HG02798 (cell line): ENCODE measurements at regions not wholly inside any gene's neighbourhood (a gene's known extent, or its start where the extent isn't known, plus 50 kb on each side); places are given as distances from the start of the nearest gene placed in this dataset.

Experiments
- ATAC-seq: cut with Tn5 transposase; IDR thresholded peaks from one replicate; pipeline ENCODE4 v1.9.1; 2021; ENCODE audit warnings: mild to moderate bottlenecking; ENCODE audit not compliant: unreplicated experiment, poor library complexity

DNA sequence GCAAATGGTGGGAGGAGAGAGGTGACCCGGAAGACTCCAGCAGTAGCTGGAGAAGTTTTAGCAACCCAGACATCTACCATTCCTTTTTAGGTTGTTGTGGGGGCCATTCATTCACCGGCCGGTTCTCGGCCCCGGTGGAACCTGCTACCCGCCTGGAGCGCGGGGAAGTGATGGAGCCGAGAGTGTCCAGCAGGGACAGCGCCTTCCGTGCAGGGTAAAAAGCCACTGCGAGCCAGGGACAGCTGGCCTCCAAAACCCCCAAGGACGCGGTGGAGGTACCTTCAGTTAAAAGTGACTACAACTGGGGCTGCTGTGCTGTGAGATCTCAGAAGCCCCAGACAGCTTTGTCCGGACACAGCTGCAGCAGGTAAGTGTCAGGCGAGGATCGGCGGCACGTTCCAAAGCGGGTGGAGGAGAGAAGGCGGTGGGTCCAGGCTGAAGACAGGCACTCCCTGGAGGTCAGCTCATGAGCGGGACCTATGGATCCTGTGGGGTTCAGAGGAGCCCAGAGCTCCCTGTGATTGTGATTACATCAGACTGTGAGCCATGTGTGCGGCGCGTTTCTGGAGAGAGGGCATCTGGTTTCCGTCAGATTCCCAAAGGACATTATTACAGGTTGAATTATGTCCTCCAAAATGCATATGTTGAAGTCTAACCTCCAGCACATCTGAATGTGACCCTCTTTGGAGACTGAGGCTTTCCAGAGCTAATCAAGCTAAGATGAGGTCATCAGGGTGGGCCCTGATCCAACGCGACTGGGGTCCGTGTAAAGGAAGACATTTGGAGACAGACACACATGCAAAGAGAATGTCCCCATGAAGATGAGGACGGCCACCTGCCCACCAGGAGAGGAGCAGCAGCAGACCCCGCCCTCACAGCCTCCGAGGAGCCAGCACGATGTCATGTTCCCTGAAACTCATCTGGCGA, 276.3 kb downstream of the EIPR1 start:
- no peak for ATAC-seq

DNA sequence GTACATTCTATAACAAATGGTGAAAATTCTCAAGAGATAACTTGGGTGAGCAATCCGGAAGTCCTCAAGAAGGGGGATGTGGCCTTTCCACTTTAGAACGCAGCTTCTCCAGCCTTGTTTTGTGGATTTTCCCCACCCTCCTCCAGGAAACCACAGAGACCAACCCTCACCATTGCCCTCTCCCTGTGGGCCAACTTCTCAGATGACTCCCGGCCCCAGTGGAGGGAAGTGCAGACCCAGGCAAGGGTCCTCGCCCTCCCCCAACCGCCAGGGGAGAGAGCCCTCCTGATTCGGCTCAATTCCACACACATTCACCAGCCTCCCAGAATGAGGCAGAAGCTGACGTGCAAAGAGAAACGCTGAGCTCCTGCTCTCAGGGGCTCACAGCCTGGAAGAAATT, 277.2 kb downstream of the EIPR1 start:
- ATAC-seq: no peak

DNA sequence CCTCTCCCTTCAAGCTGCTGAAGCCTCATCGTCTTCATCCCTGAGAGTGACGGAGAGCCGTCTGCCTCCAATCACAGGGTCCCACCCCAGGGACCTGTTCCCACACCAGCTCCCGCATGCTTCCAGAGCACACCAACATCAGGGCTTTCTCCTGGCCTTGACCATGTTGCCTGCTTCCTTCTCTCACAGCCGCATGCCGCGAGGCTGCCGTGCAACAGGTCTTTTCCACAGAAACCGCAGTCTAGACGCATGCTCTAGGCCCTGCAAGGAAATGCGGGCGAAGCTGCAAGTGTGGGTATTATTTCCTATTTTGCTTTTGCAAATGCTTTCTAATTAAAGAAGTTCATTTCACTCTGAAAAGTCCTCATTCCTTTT, 277.8 kb downstream of the EIPR1 start:
- ATAC-seq: no peak

- no peak for ATAC-seq
Measured at GRCh38 chr2:3099145-3099859, 278.3 kb downstream of the EIPR1 start.

DNA sequence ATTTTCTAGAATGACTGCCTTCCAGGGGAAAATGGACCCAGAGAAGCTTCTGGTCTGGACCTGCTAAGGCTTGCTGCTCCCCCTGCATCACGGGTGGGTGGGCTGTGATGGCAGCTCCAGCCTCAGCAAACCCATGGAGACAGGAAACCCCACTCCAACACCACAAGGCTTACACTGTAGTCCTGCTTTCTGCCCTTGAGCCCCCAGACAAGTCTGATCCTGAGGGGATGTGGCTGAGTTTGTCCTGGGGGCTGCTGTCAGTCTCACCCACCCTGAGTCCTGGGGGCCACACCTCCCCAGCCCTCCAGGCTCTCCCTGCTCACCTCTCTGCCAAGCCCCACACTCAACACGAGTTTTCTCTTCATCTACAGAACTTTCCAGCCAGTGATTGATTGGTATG, 279.4 kb downstream of the EIPR1 start:
- no peak for ATAC-seq

DNA sequence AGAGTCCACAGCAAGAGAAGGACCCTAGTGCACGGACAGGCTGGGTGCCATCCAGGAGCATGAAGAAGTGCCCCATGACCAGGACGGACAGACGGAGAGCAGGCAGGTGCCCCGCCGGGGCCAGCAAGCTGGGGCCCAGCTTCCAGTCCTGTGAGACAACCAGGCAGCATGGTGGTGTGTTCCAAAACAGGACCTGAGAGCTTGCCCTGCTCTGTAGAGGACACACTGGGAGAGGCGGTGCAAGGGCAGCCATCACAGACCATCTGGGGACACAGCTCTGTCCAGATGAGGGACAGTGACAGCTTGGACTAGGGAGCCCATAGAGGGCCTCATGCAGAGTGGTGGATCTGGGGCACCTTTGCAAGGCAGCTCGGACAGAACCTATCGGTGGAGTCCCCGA, 279.8 kb downstream of the EIPR1 start:
- no peak for ATAC-seq

GRCh38 chr2:3094999-3095958, 282.3 kb downstream of the EIPR1 start:
- ATAC-seq: no peak

GRCh38 chr2:3094318-3094717, 283.3 kb downstream of the EIPR1 start:
- no peak for ATAC-seq

DNA sequence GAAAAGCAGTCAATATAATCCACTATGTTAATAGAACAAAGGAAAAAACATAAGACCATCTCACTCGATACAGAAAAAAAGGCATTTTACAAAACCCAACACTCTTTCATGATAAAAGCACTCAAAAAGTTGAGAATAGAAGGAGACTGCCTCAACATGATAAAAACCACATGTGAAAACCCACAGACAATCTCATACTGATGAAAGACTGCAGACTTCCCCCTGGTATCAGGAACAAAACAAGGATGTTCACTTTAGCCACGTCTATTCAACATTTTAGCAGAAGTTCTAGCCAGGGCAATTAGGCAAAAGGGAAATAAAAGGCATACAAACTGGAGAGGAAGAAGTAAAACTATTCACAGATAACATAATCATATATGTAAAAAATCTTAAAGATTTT, 285.9 kb downstream of the EIPR1 start:
- no peak for ATAC-seq

- ATAC-seq: no peak
Measured at GRCh38 chr2:3082705-3083104, 294.9 kb downstream of the EIPR1 start.

DNA sequence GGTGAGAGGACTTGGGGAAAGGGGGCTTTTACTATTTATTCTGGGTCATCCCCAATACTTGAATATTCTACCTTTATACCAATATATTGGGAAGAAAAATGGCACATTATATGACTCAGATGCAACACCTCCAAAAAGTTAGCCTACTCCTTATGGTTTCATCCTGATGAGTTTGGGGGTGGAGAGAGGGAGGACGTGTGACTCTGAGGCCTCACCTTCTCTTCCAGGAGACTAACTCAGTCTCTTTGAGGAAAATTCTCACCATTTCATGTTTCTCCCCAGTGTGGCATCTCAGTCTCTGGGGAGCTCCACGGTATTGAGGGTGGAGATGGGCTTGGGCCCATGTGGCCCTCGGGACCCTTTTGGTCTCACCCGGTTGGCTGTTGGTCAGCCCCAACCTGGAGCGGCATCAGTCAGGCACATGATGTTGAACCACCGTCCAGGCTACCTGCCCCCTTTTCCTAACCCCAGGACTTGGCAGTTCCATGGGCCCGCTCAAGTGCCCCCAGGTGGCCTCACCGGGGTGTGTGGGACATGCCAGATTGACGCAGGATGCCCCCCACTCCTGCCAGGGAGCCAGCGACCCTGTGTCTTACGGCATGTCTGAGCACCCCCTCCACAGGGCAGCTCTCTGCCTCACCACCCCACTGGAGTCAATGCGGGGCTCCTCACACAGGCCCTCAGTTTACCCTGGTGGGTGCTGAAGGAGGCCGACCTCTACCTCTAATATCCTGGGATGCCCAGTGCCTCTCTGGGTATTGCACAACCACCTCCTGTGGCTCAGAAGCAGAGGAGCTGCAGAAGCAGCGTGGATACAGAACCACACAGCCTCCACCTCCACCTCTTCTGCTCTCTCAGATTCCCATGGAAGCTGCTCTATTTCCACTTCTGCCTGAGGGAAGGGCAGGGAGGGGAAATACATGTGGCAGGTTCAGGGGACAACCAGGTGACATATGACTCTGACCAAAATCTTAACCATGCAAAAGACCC, 297.4 kb downstream of the EIPR1 start:
- ATAC-seq: no peak

GRCh38 chr2:3079466-3079865, 298.2 kb downstream of the EIPR1 start:
- ATAC-seq: no peak

DNA sequence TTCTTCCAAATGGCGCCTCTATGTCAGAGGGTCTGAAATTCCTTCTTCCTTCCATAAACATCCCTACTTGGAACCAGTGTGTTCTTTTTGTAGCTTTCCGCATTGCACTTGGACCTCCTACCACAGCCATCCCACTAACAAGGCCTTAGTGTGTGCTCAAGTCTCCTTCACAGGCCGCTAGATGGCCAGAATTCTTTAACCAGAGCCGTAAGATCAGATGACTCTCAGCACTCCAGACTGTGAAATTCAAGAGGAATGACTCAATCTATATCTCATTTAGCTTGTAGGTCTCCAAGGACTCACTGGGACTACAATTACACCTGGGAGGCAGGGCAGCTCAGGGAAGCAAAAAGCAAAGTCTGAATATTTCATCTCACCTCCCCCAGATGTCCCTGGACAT, 298.9 kb downstream of the EIPR1 start:
- no peak for ATAC-seq

GRCh38 chr2:3076848-3077642, 300.6 kb downstream of the EIPR1 start:
- ATAC-seq: no peak

DNA sequence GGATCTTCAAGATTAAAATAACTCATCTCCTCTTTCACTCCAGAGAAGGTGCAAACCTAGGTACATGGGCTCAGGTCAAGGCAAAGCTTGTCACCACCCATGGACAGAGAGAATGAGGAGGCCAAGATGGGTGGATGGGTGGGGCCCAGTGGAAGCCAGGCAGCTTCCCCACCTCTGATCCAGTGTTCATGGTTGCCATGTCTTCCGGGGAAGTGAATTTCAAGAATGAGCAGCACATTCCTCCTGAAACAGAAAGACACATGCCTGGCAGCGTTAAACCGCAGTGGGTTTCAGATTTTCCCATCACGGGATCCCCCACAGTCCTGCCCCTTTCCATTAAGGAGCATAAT, 301.7 kb downstream of the EIPR1 start:
- no peak for ATAC-seq

DNA sequence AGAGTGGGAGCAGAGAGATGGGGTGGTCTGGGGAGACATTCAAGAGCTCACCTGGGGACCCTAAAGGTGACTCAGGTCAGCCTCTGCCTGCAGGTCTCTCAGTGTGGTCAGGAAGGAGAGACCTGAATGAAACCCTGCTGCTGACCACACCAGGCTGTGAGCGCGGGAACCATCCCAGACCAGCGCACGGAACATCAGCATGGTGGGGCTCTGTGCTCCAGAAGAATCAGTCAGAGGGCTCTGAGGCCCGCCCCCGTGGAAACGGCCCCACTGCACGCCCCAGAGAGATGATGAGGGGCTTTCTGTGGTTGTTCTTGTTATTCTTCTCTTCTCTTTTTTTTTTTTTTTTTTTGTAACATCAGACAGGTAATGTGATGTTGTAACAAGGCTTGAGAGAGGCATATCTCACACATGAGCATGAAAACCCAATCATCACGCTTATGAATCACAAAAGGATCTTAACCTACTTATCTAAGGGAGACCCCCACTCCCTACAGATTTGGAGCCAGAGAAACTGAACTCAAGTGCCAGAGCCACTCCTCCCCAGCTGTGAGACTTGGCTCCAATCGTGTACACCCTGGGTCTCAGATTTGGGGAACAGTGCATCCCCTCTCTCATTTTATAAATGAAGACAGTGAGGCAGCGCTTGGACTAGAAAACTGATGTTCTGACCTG, 302.2 kb downstream of the EIPR1 start:
- ATAC-seq: no peak

GRCh38 chr2:3073704-3074103, 303.9 kb downstream of the EIPR1 start:
- no peak for ATAC-seq

DNA sequence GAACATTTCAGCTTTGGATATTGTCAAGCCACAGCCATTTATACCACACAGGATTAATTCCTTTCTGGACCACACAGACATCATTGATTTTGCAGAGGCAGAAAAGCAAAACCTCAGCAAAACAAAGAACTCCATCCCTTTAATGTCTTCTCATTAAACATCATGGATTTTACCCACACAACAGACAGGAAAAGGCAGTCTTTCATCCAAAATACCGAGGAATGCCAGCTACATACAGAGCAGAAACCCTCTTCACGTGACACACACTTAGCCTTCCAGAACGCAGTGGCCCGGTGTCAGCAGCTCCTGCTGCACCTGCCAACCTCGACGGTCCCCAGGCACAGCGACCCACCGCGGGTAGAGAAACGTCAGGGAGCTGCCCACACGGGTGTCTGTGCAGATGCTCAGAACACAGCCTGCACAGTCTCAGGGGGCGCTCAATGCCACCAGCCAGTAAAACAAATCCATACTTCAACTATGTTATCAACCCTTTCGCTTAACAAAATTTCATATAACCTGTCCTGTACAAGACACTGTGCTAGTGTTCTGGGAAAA, 304.5 kb downstream of the EIPR1 start:
- no peak for ATAC-seq
